Adrenal gland (tissue), 9 donors: ENCODE measurements at regions not wholly inside any gene's neighbourhood (a gene's known extent, or its start where the extent isn't known, plus 50 kb on each side); places are given as distances from the start of the nearest gene placed in this dataset.

Source experiments
- DNase-seq, 7 donors: peaks; one replicate each; pipeline ENCODE4 v3.0.0-alpha.2; 2019 to 2020
- H3K27ac ChIP-seq, 5 donors: fragments of 200-600 bp; sonication (generic) in 4 of 5; 1 replicate in 3 of 5; 2 replicates in 2 of 5; pipeline versions ENCODE4 v1.5.1 to v1.8.0; 2016 to 2020; ENCODE audit warnings: mild to moderate bottlenecking in 1 of 5
- H3K27me3 ChIP-seq: fragments of 200-600 bp; 2 replicates; pipeline ENCODE4 v1.8.0; 2021
- H3K36me3 ChIP-seq, 2 donors: fragments of 200-600 bp; replicated peaks in 1 of 2; 1 replicate in 1 of 2; 2 replicates in 1 of 2; pipeline versions ENCODE4 v1.5.1 to v1.8.0; 2018 to 2022
- H3K4me1 ChIP-seq, 2 donors: fragments of 200-600 bp; replicated peaks in 1 of 2; 1 replicate in 1 of 2; 2 replicates in 1 of 2; pipeline versions ENCODE4 v1.5.1 to v1.8.0; 2018 to 2021
- H3K4me3 ChIP-seq, 4 donors: fragments of 200-600 bp; sonication (generic) in 3 of 4; one replicate each; pipeline ENCODE4 v1.5.1; 2016 to 2018
- H3K9me3 ChIP-seq, 3 donors: fragments of 200-600 bp; sonication (generic) in 1 of 3; replicated peaks in 1 of 3; 1 replicate in 2 of 3; 2 replicates in 1 of 3; pipeline versions ENCODE4 v1.5.1 to v1.8.0; 2016 to 2021
- CTCF ChIP-seq, 6 experiments: fragments of 450-650 bp in 4 of 6; fragments of 200-600 bp in 2 of 6; sonication (generic) in 1 of 6; IDR thresholded peaks; 1 replicate in 5 of 6; 2 replicates in 1 of 6; pipeline versions ENCODE4 v1.5.1 to v1.8.0; 2016 to 2021; ENCODE audit warnings: antibody characterized with exemption in 6 of 6, mild to moderate bottlenecking in 2 of 6, moderate library complexity in 1 of 6
- POLR2A ChIP-seq, 2 donors: fragments of 450-650 bp; IDR thresholded peaks; one replicate each; pipeline ENCODE4 v1.6.1; 2017; ENCODE audit warnings: antibody characterized with exemption in 2 of 2, mild to moderate bottlenecking in 2 of 2, moderate library complexity in 1 of 2
- WGBS, 4 donors: extraction: QIAGEN DNeasy Blood & Tissue Kit in 2 of 4; methylation state at CpG; one replicate each; pipeline versions ENCODE4 v1.1.5 to v1.1.7; 2013 to 2017; 5-methylcytosine and 5-hydroxymethylcytosine counted together
- intact Hi-C, 2 donors: fragments of 100-400 bp; cut with DNase I; formaldehyde crosslinking; loops; one replicate each; pipeline versions ENCODE4 v1.14.1 to v1.15.0; 2022 to 2023
- donor health status: healthy with polysubstance abuse.
- donor health status: Bipolar disorder and iron deficiency.
- donor health status: DM: yes; HTN: yes; CAD: no.
- donor health status: DM: no; HTN: no; CAD: no.
- donor health status: DM: no; HTN: no; CAD: no.

- H3K27me3 ChIP-seq: no peaks in the 10 kb centered on the region
- intact Hi-C loops: no loop called here
- no peak overlapping the region for H3K4me3 ChIP-seq
- H3K4me1 ChIP-seq: no peaks in the 10 kb centered on the region
- H3K36me3 ChIP-seq: no peaks in the 10 kb centered on the region
- WGBS, 4 donors: 35 to 52% (median 47%) methylated on average over 1 of the region's 1 CpG
- H3K9me3 ChIP-seq: no peaks in the 10 kb centered on the region
- no peak for DNase-seq
- no peak overlapping the region for H3K27ac ChIP-seq
- TF ChIP-seq POLR2A (IDR thresholded peaks at IDR 0.05): no peak
- no peak for TF ChIP-seq CTCF (IDR thresholded peaks at IDR 0.05)
These were observed 1391.1 kb downstream of the SUCLG1 start for GRCh38 chr2:83067947-83068346.

GRCh38 chr2:83063933-83064332, 1395.1 kb downstream of the SUCLG1 start:
- TF ChIP-seq POLR2A (IDR thresholded peaks at IDR 0.05) (no peak), CTCF (IDR thresholded peaks at IDR 0.05) (no peak)
- no peak for DNase-seq
- Histone ChIP-seq H3K27me3 (no peaks in the 10 kb centered on the region), H3K36me3 (no peaks in the 10 kb centered on the region), H3K27ac (no peak overlapping the region), H3K9me3 (no peaks in the 10 kb centered on the region), H3K4me3 (no peak overlapping the region), H3K4me1 (no peaks in the 10 kb centered on the region)
- intact Hi-C loops: no loop called here
- WGBS, 4 donors: 87 to 100% (median 94%) methylated on average over 1 of the region's 1 CpG

- intact Hi-C loops: no loop called here
- no peaks in the 10 kb centered on the region for H3K27me3 ChIP-seq
- no peak for DNase-seq
- no peaks in the 10 kb centered on the region for H3K9me3 ChIP-seq
- H3K27ac ChIP-seq: no peak overlapping the region
- no peaks in the 10 kb centered on the region for H3K36me3 ChIP-seq
- H3K4me1 ChIP-seq: no peaks in the 10 kb centered on the region
- WGBS, 4 donors: 71 to 93% (median 85%) methylated on average over 5 of the region's 5 CpGs
- TF ChIP-seq CTCF (IDR thresholded peaks at IDR 0.05) (no peak), POLR2A (IDR thresholded peaks at IDR 0.05) (no peak)
- H3K4me3 ChIP-seq: no peak overlapping the region
These were observed 1395.6 kb downstream of the SUCLG1 start for GRCh38 chr2:83063511-83063910.

- WGBS, 4 donors: 61 to 80% (median 70%) methylated on average over 2 of the region's 2 CpGs
- no peak for DNase-seq
- Histone ChIP-seq H3K27ac (no peak overlapping the region), H3K9me3 (peaks cover 0 to 3% (median 0%) of the 10 kb centered on the region in 3 donors), H3K27me3 (no peaks in the 10 kb centered on the region), H3K4me1 (peaks cover 8 to 9% of the 10 kb centered on the region in 2 donors), H3K4me3 (no peak overlapping the region), H3K36me3 (no peaks in the 10 kb centered on the region)
- TF ChIP-seq POLR2A (IDR thresholded peaks at IDR 0.05) (no peak), CTCF (IDR thresholded peaks at IDR 0.05) (no peak)
- intact Hi-C loops: no loop called here
These were observed 1400.4 kb downstream of the SUCLG1 start for GRCh38 chr2:83058683-83059082.
